ENCODE measurements at regions not wholly inside any gene's neighbourhood (a gene's known extent, or its start where the extent isn't known, plus 50 kb on each side); places are given as distances from the start of the nearest gene placed in this dataset.

GRCh38 chr7:27299861-27300260 lies 57.3 kb downstream of the EVX1 start:
- DNase-seq (ENCODE audit: low spot score), result no peak

- DNase-seq (ENCODE audit: low spot score), result no peak
These were observed 57.8 kb downstream of the EVX1 start for GRCh38 chr7:27300421-27300820.

DNA sequence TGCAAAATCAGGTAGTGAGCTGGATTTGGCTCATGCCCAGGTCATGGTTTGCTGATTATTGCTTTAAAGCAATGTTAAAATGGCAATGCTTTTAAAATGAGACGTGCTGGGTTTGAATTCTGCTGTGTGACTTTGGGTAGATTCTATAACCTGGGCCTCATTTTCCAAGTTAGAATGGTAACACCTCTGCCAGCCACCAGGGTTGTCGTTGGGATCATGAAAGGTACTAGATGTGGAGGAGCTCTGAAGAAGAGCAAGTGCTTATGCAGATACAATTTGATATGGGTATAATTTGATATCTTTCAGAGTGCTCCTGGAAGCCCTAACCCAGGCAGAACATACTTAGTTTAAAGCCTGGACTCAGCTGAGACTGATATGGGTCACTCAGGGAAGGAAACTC lies 60.0 kb downstream of the EVX1 start:
- DNase-seq (ENCODE audit: low spot score), result no peak

DNA sequence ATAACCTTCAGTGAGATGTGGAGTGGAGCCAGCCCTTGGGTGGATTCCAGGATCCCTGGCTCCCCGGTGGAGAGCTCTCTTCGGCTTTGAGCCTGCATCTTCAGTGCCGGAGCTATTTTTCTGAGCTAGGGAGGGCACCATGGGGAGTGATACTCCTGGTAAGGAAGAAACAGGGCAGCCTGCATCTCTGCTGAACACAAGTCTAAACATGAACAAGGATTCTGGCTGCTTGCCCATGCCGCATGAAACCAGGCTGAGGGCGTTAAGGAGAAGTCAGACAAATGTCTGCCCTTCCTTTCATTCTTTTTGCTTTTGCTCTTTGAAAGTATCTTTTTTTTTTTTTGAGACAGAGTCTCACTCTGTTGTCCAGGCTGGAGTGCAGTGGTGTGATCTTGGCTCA lies 60.4 kb downstream of the EVX1 start:
- no peak for DNase-seq (ENCODE audit: low spot score)

GRCh38 chr7:27305854-27306253 lies 63.3 kb downstream of the EVX1 start:
- no peak for DNase-seq (ENCODE audit: low spot score)

DNA sequence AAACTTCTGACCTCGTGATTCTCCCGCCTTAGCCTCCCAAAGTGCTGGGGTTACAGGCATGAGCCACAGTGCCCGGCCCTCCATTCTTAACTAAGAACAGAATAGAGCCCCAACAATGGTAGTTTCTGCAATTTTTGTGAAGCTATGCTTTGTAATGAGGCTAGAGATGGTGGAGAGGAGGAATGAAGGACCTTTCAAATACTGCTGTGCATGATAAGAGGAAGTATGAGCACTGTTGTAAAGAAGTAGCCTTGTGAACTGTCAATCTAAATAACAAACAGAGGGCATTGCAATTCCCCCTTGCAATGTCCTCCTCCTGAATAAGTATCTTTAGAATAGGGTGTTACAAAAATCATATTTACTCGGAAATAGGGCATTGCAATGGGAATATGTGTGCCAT lies 70.2 kb downstream of the EVX1 start:
- DNase-seq (ENCODE audit: low spot score), result no peak

DNA sequence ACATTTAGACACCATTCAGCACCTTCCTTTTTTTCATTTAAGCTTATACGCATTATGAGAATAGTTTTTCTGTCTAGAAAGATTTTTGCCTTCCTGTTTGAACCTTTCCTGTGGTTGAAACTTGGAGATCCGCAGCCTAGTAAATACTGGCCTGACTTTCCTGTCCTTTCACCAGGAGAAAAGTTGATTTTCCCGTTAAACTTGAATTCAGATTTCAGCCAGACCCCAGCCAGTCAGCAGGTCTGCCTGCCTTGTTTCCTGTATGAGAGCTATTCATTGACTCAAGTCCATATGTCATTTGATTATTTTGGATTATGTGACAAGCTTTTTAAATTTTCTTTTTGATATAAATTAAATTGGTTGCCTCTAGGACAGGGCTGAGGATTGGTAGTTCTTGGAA lies 71.5 kb downstream of the EVX1 start:
- no peak for DNase-seq (ENCODE audit: low spot score)

DNA sequence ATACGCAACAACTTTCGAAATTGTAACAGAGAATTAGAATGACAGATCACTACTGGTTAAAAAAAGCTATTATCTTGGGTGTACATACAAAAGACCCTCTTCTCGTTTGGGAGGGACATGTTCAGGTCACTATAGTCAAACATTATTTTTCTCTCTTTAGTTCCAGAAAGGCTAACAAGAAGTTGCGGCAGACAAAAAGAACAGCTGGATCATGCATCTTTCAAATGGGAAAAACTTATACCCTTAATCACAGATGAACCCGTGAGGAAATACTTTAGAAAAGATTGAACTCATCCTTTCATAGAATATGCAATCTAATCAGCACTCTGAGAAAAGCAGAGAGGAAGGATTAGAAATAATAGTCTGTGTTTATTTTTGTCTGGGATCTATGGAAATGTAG lies 72.5 kb downstream of the EVX1 start:
- no peak for DNase-seq (ENCODE audit: low spot score)

GRCh38 chr7:27316311-27316710 lies 73.7 kb downstream of the EVX1 start:
- DNase-seq (ENCODE audit: low spot score), result no peak

- no peak for DNase-seq (ENCODE audit: low spot score)
These were observed 81.6 kb downstream of the EVX1 start for GRCh38 chr7:27324246-27324645.

DNA sequence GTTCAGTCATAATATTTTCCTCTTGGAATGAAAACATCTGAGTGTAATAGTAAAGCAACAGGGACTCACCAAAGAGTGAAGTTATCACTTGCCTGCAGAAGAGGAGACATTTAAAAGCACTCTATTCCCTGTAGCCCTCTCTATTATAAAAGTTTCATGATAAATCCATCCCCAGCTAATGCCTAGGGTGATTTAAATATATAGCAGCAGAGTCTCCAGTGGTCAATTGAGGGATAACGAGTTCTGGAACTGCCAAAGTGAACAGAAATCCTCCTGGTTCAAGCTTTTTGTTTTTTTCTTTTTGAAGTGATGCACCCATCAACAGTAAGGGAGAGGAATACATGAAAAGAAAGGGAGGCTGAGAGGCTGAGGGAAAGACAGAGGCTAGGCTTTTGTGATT lies 87.3 kb downstream of the EVX1 start:
- no peak for DNase-seq (ENCODE audit: low spot score)

GRCh38 chr7:27339478-27339877 lies 96.9 kb downstream of the EVX1 start:
- DNase-seq (ENCODE audit: low spot score), result no peak

DNA sequence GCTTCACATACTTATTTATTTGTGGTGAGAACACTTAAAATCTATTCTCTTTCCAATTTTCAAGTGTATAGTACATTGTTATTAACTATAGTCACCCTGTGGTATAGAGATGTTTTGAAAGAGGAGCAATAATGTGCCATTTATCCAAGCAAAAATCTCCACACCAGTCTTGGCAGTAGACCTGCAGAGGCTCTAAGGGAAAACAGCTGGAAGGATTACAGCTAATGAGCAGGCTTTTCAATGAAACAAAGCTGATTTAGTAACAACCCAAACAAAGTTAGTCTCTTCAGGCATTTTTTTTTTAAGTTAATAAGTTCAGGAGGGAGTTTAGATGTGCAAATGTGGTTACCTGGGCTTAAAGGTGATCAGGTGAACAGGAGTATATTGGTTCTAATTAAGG lies 101.9 kb downstream of the EVX1 start:
- DNase-seq (ENCODE audit: low spot score), result no peak

- DNase-seq (ENCODE audit: low spot score), result no peak
These were observed 102.7 kb downstream of the EVX1 start for GRCh38 chr7:27345164-27345887.

DNA sequence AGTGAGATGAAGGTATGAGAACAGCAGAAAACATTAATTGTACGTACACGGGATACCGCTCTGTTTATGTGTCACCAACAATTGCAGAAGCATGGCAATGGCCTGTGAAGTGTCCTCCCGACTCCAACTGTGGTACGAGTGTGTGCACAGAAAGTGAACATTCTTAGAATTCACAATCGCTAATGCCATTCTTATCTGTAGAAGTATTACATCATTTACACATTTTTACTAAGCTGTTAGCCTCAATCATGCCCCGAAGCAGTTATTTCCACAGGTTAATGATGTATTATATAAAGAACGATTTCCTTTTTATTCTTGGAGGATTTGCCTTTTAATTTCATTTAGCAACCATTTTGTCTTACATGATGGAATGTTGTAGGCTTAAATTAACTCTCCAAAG lies 103.4 kb downstream of the EVX1 start:
- no peak for DNase-seq (ENCODE audit: low spot score)

GRCh38 chr7:27346531-27347275 lies 104.1 kb downstream of the EVX1 start:
- DNase-seq (ENCODE audit: low spot score), result peak; percentile 37

DNA sequence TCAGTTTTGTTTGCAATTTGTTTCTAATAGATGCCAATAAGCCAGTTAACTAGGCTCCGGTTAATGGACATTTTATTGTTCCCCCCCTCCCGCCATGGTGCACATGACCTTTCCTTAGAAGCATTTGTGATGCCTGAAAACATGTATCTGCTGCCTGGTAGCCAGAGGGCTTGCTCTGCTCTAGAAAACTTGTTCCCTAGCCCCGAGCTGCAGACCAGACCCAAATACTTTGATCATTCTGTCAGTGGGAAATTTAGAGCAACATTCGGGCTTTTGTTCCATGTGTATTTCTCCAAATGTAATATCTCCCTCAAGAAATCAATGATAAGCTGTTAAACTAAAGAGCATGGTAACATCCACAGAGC lies 104.7 kb downstream of the EVX1 start:
- DNase-seq (ENCODE audit: low spot score), result no peak

- no peak for DNase-seq (ENCODE audit: low spot score)
These were observed 107.0 kb downstream of the EVX1 start for GRCh38 chr7:27349621-27350020.

GRCh38 chr7:27351137-27351536 lies 108.5 kb downstream of the EVX1 start:
- no peak for DNase-seq (ENCODE audit: low spot score)

- DNase-seq (ENCODE audit: low spot score), result no peak
These were observed 109.2 kb downstream of the EVX1 start for GRCh38 chr7:27351786-27352185.

GRCh38 chr7:27359181-27360125 lies 116.9 kb downstream of the EVX1 start:
- DNase-seq (ENCODE audit: low spot score), result no peak

DNA sequence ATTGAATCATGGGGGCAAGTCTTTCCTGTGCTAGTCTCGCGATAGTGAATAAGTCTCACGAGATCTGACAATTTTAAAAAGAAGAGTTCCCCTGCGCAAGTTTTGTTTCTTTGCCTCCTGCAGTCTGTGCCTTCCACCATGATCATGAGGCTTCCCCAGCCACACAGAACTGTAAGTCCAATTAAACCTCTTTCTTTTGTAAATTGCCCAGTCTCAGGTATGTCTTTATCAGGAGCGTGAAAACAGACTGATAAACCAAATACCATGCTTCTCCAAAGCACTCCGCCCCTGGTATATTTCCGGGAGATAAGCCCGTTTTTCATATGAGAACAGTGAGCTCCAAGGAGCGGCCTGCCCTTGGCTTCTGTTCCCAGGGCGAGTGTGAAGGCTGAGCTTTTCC lies 118.9 kb downstream of the EVX1 start:
- DNase-seq (ENCODE audit: low spot score), result no peak

DNA sequence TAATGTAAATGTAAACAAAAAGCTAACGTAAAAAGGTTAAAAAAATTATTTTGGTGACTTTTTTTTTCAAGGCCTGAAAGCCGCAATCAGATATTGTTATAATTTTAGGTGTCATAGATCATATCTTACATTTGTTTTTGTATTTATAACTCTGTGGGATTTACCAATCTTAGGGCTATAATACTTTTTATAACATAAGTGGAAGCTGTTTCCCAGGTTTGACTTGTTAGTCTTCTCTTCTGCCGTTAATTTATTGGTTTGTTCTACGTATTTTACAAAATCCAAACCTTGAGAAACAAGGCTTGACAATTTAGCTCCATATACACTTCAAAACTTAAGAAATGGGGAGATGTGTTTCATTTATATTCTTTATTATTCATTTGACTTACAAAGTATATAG lies 119.4 kb downstream of the EVX1 start:
- DNase-seq (ENCODE audit: low spot score), result no peak

Measured in HuH-7 (cell line).